NOMO-1 treated with DMSO at 0.1 percent for 48 hours (cell line): ENCODE measurements at regions not wholly inside any gene's neighbourhood (a gene's known extent, or its start where the extent isn't known, plus 50 kb on each side); places are given as distances from the start of the nearest gene placed in this dataset.
"Not testable (repeated sequence)": the region's sequence is repeated elsewhere in the genome, so short reads cannot be mapped to it uniquely, and the experiment has no call there.

Experiments used
- DNase-seq: peaks from one replicate; lab custom pipeline; 2025; ENCODE audit not compliant: unreplicated experiment; lab: John Stamatoyannopoulos, UW

- DNase-seq, result no peak
Measured at GRCh38 chr6:126955621-126956020, 162.8 kb upstream of the RSPO3 start.

GRCh38 chr6:126957721-126958120 is 160.8 kb upstream of the RSPO3 start:
- DNase-seq, result no peak

DNA sequence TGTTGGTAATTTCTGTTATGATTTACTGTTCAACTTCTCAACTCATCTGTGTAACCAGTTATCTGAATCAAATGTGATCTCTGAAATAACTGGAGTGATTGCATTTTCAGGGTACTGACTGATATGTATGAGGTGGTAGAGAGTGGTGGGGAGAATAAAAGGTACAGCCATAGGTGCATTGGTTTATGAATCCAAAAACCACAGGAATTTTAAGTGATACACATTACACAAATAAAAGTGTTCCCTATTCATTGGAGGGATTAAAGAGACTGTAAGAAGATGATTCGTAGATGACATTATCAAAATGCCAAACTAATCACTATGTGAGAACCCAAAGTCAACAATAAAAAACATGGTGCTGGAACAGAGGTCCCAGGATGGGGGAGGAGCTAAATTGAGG is 158.7 kb upstream of the RSPO3 start:
- no peak for DNase-seq

GRCh38 chr6:126963077-126963809 is 155.2 kb upstream of the RSPO3 start:
- no peak for DNase-seq

DNA sequence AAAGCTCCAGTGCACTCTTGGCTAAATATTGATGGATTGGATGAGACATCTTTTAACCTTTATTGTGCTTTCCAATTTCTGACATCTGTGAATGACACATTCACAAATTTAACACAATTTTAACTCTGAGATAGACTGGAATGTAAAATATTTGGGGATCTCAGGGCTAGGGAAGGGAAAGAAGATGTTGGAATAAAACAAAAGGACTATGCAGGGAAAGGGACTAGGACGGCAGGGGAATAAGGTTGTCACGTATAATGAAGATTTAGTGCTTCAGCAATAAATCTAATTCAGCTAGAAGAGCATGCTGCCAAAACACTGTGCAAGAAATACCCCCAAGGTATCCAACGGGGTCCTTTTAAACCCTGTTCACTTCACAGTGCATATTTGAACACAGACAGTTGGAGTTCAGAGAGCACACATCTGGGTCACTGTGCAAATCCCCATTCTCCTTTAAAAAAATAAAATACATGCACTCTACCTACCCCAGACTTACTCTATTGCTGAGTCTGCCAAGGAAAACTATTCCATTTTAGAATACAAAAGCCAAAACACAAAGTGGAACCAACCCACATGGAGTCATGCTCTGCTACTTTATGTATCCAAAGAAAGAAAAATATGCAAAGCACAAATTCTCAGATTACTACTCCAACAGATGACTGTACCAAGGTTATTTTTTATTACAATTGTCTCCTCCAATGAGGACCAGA is 151.0 kb upstream of the RSPO3 start:
- no peak for DNase-seq

DNA sequence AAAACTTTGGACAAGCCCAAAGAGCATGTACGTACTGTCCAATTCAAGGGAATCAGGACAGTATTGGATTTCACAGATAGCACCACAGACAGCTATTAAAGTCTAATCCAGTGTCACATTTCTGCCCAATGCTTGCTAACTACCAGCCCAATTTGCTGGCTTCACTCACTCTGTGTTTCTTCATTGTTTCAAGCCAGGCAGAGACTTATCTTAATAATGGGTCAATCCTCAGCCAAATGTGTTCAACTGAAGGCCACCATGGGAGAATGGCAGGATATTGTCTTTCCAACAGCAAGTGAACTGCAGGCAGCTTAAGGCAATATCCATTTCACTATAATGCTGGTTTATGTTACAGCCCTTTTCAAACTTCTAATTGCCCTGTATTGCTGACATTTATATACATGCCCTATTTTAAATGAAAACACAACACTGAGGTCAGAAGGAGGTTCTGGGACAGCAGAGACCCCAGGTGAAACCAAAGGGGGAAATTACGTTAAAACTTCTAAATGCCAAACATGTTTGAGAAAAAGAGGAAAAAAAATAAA is 142.1 kb upstream of the RSPO3 start:
- DNase-seq, result no peak

DNA sequence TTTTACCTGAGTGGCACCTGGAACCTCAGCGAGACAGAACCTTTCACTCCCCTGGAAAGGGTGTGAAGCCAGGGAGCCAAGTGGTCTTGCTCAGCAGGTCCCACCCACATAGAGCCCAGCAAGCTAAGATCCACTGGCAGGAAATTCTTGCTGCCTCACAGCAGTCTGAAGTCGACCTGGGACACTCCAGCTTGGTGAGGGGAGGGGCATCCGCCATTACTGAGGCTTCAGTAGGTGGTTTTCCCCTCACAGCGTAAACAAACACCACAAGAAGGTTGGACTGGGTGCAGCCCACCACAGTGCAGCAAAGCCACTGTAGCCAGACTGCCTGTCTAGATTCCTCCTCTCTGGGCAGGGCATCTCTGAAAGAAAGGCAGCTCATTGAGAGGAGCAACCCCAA is 134.7 kb upstream of the RSPO3 start:
- DNase-seq, result no peak

DNA sequence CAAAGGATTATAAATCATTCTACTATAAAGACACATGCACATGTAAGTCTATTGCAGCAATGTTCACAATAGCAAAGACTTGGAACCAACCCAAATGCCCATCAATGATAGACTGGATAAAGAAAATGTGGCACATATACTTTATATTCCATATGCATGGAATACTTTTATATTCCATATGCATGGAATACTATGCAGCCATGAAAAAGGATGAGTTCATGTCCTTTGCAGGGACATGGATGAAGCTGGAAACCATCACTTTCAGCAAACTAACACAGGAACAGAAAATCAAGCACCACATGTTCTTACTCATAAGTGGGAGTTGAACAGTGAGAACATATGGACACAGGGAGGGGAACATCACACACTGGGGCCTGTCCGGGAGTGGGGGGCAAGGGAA is 130.3 kb upstream of the RSPO3 start:
- DNase-seq, result not testable (repeated sequence)

DNA sequence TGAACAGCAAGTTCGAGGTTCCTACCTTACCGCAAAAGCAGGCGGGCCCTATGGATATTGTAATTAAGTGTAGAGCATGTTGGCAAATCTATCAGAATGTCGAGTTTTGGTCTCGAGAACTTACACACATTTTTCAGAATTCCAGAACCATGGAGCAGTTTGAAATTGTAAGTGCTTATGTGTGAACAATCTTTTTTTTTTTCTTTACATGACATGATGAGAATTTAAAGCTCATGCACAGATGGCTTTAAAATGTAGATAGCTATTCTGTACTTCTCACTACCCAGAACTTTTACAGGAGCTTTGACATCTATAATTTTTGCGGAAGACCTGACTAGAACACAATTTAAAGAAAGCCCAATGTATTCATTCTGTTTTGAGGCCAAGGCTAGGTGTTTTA is 117.8 kb upstream of the RSPO3 start:
- no peak for DNase-seq

DNA sequence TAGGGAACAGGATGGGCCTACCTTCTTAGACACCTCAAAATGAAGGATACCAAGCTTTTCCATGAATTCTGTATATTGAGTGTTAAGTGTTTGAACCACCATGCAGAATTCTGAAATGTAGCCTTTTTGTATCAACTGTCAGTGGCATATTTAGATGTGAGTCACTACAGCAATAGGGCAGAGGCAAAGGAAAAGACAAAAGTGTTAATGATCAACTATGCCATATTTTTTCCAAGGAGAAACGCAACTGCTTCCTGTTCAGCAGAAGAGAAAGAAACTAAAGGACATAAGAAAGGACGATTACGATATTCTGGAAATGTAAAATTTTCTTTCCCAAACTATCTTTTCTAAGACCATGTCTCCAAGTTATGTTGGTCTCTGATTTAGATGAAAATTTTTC is 104.6 kb upstream of the RSPO3 start:
- DNase-seq, result no peak

- no peak for DNase-seq
Measured at GRCh38 chr6:127015858-127016257, 102.6 kb upstream of the RSPO3 start.

DNA sequence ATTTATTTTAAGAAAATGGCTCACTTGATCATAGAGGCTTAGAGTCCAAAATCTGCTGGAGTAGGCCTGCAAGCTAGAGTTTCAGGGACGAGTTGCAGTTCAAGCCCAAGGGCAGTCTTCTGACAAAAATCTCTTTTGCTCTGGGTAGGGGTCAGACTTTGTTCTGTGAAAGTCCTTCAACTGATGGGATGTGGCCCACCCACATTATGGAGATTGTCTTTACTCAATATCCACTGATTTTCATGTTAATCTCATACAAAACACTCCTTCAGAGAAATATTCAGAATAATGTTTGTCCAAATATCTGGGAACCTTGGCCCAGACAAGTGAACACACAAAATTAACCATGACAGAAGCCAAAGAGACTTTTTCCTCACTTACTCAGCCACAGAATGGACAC is 98.6 kb upstream of the RSPO3 start:
- DNase-seq, result no peak

- no peak for DNase-seq
Measured at GRCh38 chr6:127022302-127022701, 96.2 kb upstream of the RSPO3 start.

DNA sequence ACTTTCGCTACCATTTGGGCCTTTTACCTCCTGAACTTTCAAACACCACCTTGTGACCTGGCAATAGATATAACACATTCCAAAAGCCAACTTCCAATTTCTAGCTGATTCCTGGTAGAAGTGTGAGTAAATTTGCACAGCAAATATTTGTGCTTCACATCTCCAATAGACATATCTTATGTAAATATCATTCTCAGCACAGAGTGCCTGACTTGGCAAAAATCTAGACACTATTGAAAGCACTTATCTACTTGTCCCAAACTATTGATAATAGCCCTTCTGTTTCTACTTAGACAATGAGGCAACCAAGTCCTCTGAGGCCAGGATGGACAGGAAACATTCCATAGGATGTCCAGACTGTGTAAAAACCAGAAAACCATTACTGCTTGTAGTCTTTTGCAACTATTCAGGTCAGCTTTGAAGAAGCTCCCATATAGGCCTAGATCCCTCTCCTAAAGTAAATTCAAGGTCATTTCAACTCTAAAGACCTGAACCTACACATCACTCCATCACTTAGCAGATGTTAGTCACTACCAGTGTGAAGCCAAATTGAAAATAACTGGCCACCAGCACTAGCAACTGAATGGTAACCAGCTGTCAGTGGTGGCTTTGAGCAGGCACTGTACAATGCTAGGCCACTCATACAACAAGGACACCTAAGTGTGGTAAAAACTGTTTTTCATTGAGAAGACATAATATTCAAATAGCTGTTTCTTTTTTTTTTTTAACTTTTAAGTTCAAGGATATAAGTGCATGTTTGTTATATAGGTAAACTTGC is 95.3 kb upstream of the RSPO3 start:
- no peak for DNase-seq

DNA sequence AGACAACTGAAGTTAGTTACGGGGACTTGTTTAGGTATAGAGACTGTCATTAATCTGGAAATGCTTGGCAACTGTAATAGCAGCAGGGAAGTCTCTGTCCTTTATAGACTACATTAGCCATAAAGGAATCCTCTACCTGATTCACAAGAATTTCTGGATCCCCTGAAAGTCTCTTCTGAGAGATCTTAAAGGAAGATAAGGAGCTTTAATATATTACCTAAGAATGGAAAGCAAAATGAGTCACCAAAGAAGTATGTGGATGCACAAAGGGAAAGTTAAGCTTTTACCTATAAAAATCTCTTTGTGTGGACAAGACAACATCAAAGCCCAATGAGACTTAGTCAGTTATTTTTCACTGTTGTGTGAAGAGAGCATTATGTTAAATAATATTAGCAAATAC is 92.2 kb upstream of the RSPO3 start:
- DNase-seq, result no peak

- DNase-seq, result no peak
Measured at GRCh38 chr6:127030111-127030510, 88.4 kb upstream of the RSPO3 start.

DNA sequence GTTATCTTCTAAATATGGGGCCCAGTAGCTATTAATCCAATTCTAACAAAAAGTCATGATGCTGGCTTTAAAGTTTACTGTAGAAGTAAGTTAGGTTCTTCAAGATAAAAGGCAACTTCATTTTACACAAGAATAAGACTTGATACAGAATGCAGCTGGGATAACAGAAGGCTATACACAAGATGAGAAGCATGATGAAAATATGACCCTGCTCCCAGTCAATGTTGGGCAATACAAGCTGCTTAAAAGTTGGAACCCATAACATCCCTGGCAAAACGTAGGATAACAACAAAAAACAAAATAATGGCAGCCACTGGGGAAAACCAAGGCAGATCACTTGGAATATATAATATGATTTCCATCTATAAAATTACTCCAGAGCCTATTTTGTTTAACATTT is 87.6 kb upstream of the RSPO3 start:
- DNase-seq, result no peak

- no peak for DNase-seq
Measured at GRCh38 chr6:127031511-127031910, 87.0 kb upstream of the RSPO3 start.

GRCh38 chr6:127032971-127033370 is 85.5 kb upstream of the RSPO3 start:
- DNase-seq, result no peak

GRCh38 chr6:127051571-127052260 is 66.8 kb upstream of the RSPO3 start:
- no peak for DNase-seq
